ENCODE measurements at regions not wholly inside any gene's neighbourhood (a gene's known extent, or its start where the extent isn't known, plus 50 kb on each side); places are given as distances from the start of the nearest gene placed in this dataset.

DNA sequence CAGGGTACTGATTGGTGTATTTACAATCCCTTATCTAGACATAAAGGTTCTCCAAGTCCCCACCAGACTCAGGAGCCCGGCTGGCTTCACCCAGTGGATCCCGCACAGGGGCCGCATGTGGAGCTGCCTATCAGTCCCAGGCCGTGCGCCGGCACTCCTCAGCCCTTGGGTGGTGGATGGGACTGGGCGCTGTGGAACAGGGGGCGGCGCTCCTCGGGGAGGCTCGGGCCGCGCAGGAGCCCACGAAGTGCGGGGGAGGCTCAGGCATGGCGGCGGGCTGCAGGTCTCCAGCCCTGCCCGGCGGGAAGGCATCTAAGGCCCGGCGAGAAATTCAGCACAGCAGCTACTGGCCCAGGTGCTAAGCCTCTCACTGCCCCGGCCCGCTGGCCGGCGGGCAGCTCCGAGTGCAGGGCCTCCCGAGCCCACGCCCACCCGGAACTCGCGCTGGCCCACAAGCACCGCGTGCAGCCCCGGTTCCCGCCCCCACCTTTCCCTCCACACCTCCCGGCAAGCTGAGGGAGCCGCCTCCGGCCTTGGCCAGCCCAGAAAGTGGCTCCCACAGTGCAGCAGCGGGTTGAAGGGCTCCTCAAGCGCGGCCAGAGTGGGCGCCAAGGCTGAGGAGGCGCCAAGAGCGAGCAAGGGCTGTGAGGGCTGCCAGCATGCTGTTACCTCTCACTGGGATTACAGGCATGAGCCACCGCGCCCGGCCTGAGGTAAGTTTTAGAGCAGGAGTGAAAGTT is 60.0 kb upstream of the SCEL start:
- TF ChIP-seq, protein P1, sequence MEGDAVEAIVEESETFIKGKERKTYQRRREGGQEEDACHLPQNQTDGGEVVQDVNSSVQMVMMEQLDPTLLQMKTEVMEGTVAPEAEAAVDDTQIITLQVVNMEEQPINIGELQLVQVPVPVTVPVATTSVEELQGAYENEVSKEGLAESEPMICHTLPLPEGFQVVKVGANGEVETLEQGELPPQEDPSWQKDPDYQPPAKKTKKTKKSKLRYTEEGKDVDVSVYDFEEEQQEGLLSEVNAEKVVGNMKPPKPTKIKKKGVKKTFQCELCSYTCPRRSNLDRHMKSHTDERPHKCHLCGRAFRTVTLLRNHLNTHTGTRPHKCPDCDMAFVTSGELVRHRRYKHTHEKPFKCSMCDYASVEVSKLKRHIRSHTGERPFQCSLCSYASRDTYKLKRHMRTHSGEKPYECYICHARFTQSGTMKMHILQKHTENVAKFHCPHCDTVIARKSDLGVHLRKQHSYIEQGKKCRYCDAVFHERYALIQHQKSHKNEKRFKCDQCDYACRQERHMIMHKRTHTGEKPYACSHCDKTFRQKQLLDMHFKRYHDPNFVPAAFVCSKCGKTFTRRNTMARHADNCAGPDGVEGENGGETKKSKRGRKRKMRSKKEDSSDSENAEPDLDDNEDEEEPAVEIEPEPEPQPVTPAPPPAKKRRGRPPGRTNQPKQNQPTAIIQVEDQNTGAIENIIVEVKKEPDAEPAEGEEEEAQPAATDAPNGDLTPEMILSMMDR (IDR thresholded peaks at IDR 0.05): no peak
- H3K36me3 Mint-ChIP-seq (ENCODE audit: low read depth): no peaks in the 10 kb centered on the region
- CTCF ChIA-PET: interaction anchor here (0.9 to 4.6 kb wide), 2 partner anchors 148 to 150 kb away, joined by 4 to 85 read pairs; partner anchors contain the start of gene MYCBP2
- intact Hi-C loops (cut with micrococcal nuclease): loop anchor here (10.0 kb wide), 1 partner anchor 471 kb away; no protein-coding TSS in a partner anchor
- ATAC-seq: no peak
- no peak overlapping the region for H3K4me3 Mint-ChIP-seq
- no peaks in the 10 kb centered on the region for H3K27me3 Mint-ChIP-seq
- no peak overlapping the region for H3K27ac Mint-ChIP-seq
- DNase-seq: no peak
- peaks cover 18% of the 10 kb centered on the region for H3K4me1 Mint-ChIP-seq (ENCODE audit: low read depth)
- POLR2A ChIA-PET: interaction anchor here (1.2 to 1.7 kb wide), 2 partner anchors 46 to 146 kb away, joined by 3 to 6 read pairs; no protein-coding TSS in a partner anchor
- H3K9me3 Mint-ChIP-seq: peaks cover 5% of the 10 kb centered on the region

DNA sequence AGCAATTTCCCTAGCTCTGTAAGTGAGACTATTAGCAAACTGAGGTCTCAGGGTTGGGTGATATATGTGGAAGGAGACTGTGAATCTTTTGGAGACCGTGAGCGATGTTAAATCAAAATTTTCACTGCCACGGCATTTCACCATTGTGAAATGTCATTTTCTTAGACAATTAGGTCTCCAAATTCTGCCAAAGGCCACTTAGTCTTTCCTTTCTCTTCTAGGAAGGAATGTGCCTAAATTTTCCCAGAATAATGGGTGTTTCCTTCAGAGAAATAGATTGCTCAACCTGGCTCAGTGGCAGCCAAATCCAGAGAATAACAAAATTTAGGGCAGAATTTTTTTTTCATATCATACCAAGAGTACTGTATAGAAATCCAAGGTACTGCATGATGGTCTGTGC is 64.5 kb upstream of the SCEL start:
- DNase-seq (no peak), ATAC-seq (no peak)
- TF ChIP-seq, protein P1 (IDR thresholded peaks at IDR 0.05): no peak
- Mint-ChIP-seq H3K27me3 (peaks cover 4% of the 10 kb centered on the region), H3K4me3 (no peak overlapping the region), H3K36me3 (ENCODE audit: low read depth) (no peaks in the 10 kb centered on the region), H3K4me1 (ENCODE audit: low read depth) (no peaks in the 10 kb centered on the region), H3K9me3 (peaks cover 5% of the 10 kb centered on the region), H3K27ac (no peak overlapping the region)
- intact Hi-C loops (cut with micrococcal nuclease): loop anchor here (10.0 kb wide), 1 partner anchor 466 kb away; no protein-coding TSS in a partner anchor
- POLR2A ChIA-PET: no interaction called here
- CTCF ChIA-PET: interaction anchor here (1.4 to 1.6 kb wide), 2 partner anchors 10 to 18 kb away, joined by 3 read pairs; no protein-coding TSS in a partner anchor

DNA sequence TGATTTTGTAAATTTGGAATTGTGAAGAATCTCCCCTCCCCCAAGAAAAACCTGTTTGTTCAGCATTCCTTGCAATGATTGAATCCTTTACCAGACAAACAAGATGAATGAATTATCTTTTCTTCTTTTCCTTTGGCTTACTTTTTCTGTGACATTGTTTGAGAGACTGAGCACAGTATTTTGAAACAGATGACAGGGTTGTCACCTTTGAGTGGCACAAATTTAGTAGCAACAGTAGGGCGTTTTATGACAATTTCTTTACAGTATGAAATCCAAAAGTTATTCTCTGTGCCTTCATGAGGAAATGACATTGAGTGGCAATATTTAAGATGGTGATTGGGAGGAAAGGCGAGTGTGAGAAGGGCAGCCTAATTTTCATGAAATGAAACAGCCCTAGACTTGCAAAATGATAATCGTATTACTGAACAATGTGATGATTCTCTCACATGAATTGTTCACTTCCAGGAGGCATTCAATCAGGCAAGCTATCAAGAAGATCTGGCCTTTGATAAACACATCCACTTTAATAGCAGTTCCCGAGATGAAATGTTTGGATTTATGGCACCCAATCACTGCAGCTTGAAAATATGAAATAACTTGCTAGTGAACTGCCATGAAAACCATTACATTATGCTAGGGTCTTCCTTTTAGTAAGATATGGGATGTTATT is 68.6 kb upstream of the SCEL start:
- no peak overlapping the region for H3K4me3 Mint-ChIP-seq
- H3K4me1 Mint-ChIP-seq (ENCODE audit: low read depth): no peaks in the 10 kb centered on the region
- H3K27me3 Mint-ChIP-seq: peaks cover 4% of the 10 kb centered on the region
- ATAC-seq: no peak
- intact Hi-C loops (cut with micrococcal nuclease): no loop called here
- CTCF ChIA-PET: interaction anchor here (1.0 kb wide), 1 partner anchor 11 kb away, joined by 5 read pairs; no protein-coding TSS in a partner anchor
- H3K9me3 Mint-ChIP-seq: no peaks in the 10 kb centered on the region
- TF ChIP-seq, protein P1 (IDR thresholded peaks at IDR 0.05): no peak
- H3K36me3 Mint-ChIP-seq (ENCODE audit: low read depth): no peaks in the 10 kb centered on the region
- no peak overlapping the region for H3K27ac Mint-ChIP-seq
- POLR2A ChIA-PET: no interaction called here
- no peak for DNase-seq

DNA sequence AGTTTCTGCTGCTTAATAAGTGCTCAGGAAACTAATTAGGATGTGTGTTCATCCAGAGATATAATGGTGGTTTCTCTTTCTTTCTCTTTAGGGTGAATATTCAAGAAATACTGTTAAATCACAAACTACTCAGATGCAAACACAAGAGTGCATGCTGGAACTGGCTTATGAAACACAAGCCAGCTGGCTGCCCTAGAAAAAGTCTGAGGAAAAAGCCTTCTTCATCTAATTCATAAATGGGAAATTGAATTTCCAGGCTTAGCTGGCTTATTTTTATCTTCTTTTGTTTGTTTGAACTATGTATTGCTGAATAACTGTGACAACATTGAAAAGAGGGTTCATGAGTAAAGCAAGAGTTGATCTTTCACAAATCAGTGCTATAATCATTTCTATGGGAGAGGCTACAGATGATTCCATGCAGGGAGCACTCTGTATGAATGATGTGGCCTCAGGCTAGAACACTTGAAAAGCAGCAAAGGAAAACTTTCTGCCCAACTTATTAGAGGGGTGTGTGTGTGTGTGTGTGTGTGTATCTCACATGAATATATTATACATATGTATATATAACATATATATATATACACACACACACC is 69.8 kb upstream of the SCEL start:
- Mint-ChIP-seq H3K4me3 (no peak overlapping the region), H3K9me3 (no peaks in the 10 kb centered on the region), H3K36me3 (ENCODE audit: low read depth) (no peaks in the 10 kb centered on the region), H3K27ac (no peak overlapping the region), H3K4me1 (ENCODE audit: low read depth) (no peaks in the 10 kb centered on the region), H3K27me3 (peaks cover 4% of the 10 kb centered on the region)
- DNase-seq: no peak
- intact Hi-C loops (cut with micrococcal nuclease): no loop called here
- POLR2A ChIA-PET: no interaction called here
- CTCF ChIA-PET: interaction anchor here (2.1 kb wide), 1 partner anchor 13 kb away, joined by 10 read pairs; no protein-coding TSS in a partner anchor
- TF ChIP-seq, protein P1 (IDR thresholded peaks at IDR 0.05): no peak
- no peak for ATAC-seq

All from activated CD8-positive, alpha-beta T cell treated with anti-CD3 and anti-CD28 coated beads for 36 hours (primary cell).